Amniotic stem cell (primary cell): ENCODE measurements at regions not wholly inside any gene's neighbourhood (a gene's known extent, or its start where the extent isn't known, plus 50 kb on each side); places are given as distances from the start of the nearest gene placed in this dataset.

ENCODE experiments used
- DNase-seq: peaks from one replicate; lab custom pipeline; 2025; lab: John Stamatoyannopoulos, UW

DNA sequence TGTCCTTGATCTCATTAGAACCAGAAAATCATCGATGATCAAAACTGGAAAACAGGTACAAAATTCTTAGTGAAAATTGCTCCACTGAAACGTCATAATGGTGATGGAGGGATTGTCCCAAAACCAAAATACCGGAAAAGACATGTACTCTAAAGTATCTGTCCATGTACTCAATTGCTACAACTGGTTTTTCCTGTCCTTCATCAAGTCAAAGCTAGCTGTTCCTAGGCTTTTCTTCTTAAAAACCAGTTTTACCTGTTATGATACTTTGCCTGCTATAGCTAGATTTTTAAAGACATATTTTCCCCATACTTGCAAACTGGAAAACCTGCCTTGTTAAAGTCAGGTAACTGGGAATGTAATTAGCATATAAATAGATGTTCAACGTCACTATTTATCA, 50.5 kb upstream of the LRRC1 start:
- no peak for DNase-seq

- DNase-seq: no peak
These were observed 53.6 kb upstream of the LRRC1 start for GRCh38 chr6:53741034-53741823.

DNA sequence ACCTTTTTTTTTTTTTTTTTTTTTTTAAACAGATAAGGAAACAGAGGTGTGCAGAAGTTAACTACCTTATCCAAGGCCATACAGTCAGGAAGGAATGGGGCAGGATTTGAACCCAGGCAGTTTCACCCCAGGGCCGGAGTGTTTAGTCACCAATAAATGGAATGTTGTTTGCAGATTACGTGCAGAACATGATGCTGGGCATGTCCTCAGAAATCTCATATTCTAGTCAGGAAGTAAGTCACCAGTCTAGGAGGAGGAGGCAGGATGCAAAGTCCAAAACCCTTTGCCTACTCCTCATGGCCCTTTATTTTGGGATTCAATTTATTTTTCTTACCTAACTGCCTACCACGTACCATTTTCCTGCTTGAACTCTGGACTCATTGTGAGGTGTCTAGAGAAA, 57.1 kb upstream of the LRRC1 start:
- DNase-seq: no peak

GRCh38 chr6:53735896-53736295, 58.9 kb upstream of the LRRC1 start:
- no peak for DNase-seq

DNA sequence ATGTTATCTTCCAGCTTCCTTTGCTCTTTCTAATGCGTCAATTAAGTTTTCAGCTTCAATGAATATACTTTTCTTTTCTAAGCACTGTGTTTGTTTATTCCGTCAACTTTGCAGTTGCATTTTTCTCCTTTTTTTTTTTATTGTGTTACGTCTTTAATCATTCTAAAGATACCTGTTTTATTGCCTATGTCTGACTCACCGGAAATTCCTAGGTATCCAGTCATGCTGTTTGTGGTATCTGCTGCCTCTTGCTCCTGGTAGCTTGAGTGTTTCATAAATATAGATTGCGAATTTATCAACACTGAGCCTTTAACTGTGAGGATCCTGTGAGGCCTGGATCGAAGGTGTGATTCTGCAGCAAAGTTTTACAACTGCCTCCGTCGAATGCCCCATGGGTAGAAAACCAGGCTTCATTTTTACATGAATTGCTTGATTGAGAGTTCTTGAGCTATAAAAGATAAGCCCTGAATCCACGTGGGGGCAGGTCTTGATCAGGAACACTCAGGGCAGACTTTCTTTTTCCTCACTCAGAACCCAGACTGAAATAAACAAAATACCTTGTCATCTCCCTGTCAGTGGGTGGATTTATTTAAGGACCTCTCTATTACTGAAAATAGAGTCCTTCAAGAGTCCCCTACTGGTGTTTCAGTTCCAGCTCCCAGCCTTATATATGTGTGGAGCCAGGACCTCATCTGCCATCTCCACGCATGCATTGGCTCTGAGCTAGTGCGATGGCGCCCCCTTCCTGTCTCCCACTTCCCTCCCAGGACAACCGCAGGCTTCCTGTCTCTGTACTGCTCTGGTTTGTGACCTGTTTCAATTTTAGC, 60.1 kb upstream of the LRRC1 start:
- DNase-seq: no peak

GRCh38 chr6:53731866-53732636, 62.8 kb upstream of the LRRC1 start:
- DNase-seq: no peak

DNA sequence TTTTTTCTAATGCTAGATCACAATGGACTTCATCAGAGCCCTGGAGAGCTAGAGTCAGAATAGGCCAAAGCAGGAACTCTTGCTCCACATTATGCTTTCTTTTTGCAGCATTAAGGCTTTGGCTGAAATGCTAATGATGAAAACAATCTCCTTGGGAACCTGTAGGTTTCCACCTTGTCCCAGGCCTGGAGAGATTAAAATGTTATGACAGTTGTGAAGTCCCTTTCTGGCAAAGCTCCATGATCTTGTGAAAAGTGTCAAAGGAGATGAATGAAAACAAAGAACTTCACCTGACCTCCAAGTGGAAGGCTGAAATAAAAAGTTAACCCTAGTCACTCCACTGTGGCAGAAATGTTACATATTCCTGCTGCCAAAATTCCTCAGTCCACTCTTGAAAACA, 64.0 kb upstream of the LRRC1 start:
- DNase-seq: no peak

DNA sequence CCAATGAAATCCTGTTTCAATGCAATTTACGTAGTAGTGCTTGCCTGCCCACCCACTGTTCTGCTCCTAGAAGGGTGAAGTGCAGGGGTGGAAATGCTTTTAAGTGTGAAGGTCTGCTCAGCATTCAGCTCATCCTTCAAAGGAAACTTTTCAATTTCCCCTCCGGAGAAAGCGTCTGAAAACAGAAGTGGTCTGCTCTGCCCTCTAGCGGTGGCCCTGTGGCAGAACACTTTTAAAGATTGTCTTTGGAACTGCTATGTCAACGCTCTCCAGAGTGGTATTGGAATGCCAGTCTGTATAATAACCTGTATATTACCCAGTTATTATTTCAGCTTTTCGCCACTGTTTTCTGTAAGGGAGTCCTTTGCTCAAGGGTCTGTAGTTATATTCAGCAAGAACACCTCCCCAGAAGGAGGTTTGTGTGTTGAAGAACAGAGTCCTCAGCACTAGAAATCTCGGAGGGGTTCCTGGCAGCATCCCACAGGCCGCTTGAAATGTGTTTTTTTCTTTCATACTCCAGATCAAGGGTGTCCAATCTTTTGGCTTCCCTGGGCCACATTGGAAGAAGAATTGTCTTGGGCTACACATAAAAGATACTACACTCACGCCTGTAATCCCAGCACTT, 63.1 kb upstream of the KLHL31 start:
- DNase-seq: peak; percentile 40

GRCh38 chr6:53727748-53728147, 62.2 kb upstream of the KLHL31 start:
- no peak for DNase-seq

- DNase-seq: peak; percentile 54
These were observed 60.4 kb upstream of the KLHL31 start for GRCh38 chr6:53725791-53726575.

DNA sequence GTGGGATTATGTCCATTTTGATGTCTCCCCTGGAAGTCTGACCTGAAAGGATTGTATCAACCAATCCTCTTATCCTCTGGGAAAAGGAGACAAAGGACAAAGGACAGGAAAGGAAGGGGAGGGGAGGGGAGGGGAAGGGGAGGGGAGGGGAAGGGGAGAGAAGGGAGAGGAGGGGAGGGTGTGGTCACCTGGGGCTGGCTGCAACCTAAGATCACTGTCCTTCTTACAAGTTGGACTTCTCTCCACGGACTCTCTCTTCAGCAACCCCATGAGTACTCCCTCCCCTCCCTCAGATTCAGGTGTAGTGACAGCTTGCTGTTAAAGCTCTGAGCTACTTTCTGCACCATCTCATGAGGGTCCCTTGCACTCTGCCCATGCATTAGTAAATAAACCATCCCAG, 58.9 kb upstream of the KLHL31 start:
- DNase-seq: no peak

GRCh38 chr6:53723331-53723730, 57.8 kb upstream of the KLHL31 start:
- DNase-seq: no peak

- no peak for DNase-seq
These were observed 56.2 kb upstream of the KLHL31 start for GRCh38 chr6:53721766-53722165.

- DNase-seq: peak; percentile 68
These were observed 53.3 kb upstream of the KLHL31 start for GRCh38 chr6:53718597-53719460.

DNA sequence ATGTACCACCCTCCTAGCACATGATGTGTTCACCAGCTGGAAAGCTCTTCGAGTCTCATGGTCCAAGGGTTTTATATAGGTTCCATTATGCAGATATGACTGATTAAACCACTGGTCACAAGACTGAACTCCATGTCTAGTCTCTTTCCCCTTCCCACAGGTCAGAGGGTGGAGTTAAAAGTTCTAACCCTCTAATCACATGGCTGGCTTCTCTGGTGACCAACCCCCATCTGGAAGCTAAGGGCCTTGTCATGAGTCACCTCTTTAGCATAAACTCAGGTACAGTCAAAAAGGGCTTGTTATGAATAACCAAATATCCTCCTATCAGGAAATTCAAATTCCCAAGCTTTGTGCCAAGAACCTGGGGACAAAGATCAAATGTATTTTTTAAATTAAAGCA, 52.0 kb upstream of the KLHL31 start:
- DNase-seq: no peak

- DNase-seq: no peak
These were observed 49.9 kb upstream of the KLHL31 start for GRCh38 chr6:53715434-53715833.
